GM06990 (cell line): ENCODE measurements at regions not wholly inside any gene's neighbourhood (a gene's known extent, or its start where the extent isn't known, plus 50 kb on each side); places are given as distances from the start of the nearest gene placed in this dataset.

Experiments used
- DNase-seq: peaks from one replicate; pipeline ENCODE4 v3.0.0-alpha.2; 2011; ENCODE audit not compliant: insufficient read length; ENCODE audit errors: extremely low read depth
- H3K27me3 ChIP-seq: replicated peaks from 2 replicates; pipeline ENCODE4 v1.6.0; 2011; ENCODE audit warnings: low read length; ENCODE audit not compliant: control insufficient read depth, insufficient read depth
- H3K36me3 ChIP-seq: 2 replicates; pipeline ENCODE4 v1.5.1; 2011; ENCODE audit warnings: low read length; ENCODE audit not compliant: control insufficient read depth, insufficient read depth
- H3K4me3 ChIP-seq: replicated peaks from 2 replicates; pipeline ENCODE4 v1.5.1; 2011; ENCODE audit warnings: low read depth, mild to moderate bottlenecking, control low read depth, low read length
- TF ChIP-seq, protein P1 (sequence below): IDR thresholded peaks from 2 replicates; pipeline ENCODE4 v1.5.1; 2011; ENCODE audit warnings: low read length, control low read depth, mild to moderate bottlenecking, inconsistent platforms; ENCODE audit not compliant: insufficient read depth, poor library complexity, severe bottlenecking

DNA sequence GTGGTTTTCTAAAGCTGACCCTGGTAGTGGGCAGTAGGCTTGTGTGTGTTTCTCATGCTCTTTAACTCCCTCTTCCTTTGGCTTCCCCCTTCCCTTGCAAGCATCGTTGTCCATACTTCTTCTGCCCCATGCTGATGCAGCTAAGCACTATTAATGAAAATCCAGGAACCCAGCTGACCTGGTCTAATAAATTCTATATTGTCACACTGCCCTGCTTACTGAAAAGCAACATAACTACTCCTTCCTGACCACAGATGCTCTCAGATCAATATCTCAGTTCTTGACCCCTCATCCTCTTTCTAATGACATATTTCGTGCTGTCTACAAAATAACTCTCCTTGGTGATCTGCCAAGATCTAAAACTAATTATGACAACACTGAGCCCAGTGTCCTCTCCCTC lies 405.5 kb downstream of the EFNA5 start:
- DNase-seq, result no peak
- TF ChIP-seq, protein P1, sequence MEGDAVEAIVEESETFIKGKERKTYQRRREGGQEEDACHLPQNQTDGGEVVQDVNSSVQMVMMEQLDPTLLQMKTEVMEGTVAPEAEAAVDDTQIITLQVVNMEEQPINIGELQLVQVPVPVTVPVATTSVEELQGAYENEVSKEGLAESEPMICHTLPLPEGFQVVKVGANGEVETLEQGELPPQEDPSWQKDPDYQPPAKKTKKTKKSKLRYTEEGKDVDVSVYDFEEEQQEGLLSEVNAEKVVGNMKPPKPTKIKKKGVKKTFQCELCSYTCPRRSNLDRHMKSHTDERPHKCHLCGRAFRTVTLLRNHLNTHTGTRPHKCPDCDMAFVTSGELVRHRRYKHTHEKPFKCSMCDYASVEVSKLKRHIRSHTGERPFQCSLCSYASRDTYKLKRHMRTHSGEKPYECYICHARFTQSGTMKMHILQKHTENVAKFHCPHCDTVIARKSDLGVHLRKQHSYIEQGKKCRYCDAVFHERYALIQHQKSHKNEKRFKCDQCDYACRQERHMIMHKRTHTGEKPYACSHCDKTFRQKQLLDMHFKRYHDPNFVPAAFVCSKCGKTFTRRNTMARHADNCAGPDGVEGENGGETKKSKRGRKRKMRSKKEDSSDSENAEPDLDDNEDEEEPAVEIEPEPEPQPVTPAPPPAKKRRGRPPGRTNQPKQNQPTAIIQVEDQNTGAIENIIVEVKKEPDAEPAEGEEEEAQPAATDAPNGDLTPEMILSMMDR, result no peak
- Histone ChIP-seq H3K27me3 (no peaks in the 10 kb centered on the region; the same call in 1 of the 2 replicates), H3K36me3 (no peaks in the 10 kb centered on the region), H3K4me3 (no peak overlapping the region)

DNA sequence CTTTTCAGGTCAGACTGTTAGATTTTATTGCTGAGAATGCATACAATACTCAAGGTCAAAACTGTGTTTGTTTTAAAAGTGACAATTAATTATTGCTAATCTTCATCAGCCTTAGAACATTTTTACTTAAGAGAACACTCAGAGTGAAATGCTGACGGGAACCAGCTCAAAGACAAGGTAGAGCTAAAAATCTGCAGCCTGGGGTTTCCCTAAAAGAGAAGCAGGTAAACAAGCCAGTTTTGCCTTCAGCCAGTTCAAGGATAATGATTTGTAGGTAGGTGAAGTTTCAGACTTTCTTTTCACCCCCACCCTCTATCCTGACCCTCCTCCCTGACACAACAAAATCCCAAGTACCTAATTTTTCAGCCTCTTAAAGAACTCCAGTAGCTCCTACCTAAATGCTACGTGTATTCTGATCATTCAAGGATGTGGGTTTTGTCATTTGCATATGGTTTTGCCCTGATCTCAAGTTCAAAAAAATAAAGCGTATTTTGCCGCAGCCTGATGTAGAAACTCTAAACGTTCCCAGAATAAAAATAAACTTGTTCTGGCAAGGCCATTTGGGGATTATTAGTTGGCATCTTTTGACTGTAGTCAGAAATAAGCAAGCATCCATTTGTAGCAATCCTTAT lies 407.2 kb downstream of the EFNA5 start:
- Histone ChIP-seq H3K4me3 (no peak overlapping the region), H3K36me3 (no peaks in the 10 kb centered on the region), H3K27me3 (no peaks in the 10 kb centered on the region; the same call in 1 of the 2 replicates)
- TF ChIP-seq, protein P1, result no peak
- no peak for DNase-seq

DNA sequence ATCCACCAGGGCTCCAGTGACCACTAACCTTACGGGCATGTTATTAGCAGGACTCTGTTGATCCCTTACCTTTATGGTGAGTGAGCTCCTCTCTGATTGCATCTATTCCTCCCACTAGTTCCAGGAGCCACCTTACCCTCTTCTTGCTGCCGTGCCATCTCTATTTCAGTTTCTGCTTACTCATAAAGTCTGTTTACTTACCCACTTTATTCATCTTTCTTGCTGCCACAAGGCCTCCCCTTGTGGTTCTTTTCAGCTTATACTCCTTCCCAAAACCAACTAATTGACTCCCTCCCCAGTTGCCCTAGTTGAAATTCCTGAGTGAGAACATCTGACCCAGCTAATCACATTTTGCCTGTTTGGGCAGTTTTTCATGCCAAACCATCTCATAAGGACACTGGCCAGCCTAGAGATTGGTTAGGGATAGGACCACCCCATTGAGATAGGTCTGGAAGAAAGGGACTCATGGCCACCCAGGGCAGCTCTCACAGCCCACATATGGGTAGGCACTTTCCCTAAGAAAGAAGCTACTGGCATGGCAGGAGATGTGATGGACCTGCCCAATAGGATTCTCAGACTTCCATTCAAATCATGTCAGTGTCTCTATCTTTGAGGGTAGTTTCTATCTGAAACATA lies 412.7 kb downstream of the EFNA5 start:
- no peak for DNase-seq
- Histone ChIP-seq H3K27me3 (no peaks in the 10 kb centered on the region), H3K36me3 (no peaks in the 10 kb centered on the region), H3K4me3 (no peak overlapping the region)
- TF ChIP-seq, protein P1, result no peak

DNA sequence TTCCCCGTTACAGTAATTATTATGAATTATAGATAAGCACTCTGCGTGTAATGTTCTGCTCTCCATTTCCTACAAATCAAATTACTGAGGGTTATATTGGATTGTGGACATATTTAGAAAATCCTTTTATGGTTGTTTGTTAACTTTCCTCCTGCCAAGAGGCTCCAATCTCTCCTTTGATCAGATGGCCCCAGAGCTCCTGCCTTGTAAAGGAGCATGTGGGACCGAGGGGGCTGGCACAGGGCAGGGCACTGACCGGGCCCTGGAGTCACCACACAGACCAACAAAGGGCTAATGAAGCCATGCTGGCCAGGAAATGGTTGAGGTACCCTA lies 415.9 kb downstream of the EFNA5 start:
- Histone ChIP-seq H3K36me3 (no peaks in the 10 kb centered on the region), H3K27me3 (no peaks in the 10 kb centered on the region), H3K4me3 (no peak overlapping the region)
- TF ChIP-seq, protein P1, result no peak
- no peak for DNase-seq

DNA sequence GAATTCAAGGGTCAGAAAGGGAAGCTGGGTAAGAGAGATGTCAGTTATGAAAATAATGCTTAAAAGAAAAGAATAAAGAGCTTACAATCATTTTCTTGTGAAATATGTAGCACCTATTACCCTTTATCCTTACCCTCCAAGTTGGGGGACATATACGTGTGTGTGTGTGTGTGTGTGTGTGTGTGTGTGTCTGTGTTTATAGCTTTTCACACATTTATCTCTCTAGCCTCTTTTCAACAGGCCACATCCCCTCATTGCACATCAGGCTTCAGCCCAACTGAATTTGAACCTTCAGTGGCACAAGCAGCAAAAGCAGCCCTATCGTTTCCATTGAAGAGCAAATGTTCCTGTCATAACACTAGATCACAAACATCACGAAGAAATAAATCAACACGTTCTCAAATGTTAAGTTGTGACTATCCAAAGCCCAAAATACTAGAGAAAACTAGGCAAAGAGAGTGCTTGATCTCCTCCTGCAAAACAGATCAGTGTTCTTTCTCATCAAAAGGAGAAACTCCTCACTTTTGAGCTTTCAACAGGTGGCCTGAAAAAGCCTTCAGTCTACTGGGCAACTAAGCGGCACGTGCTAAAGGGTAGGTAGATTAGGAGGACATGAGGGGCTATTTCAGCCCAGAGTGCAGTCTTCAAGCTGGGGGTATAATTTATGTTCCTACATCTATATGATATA lies 416.4 kb downstream of the EFNA5 start:
- Histone ChIP-seq H3K36me3 (no peaks in the 10 kb centered on the region), H3K27me3 (no peaks in the 10 kb centered on the region), H3K4me3 (no peak overlapping the region)
- TF ChIP-seq, protein P1, result no peak
- no peak for DNase-seq
